H9 (cell line): ENCODE measurements at regions not wholly inside any gene's neighbourhood (a gene's known extent, or its start where the extent isn't known, plus 50 kb on each side); places are given as distances from the start of the nearest gene placed in this dataset.

Source experiments
- DNase-seq: peaks from one replicate; pipeline ENCODE4 v3.0.0-alpha.2; 2017
- H2AFZ ChIP-seq: one replicate; pipeline ENCODE4 v1.6.1; 2013; ENCODE audit warnings: mild to moderate bottlenecking, low read length, control low read depth, moderate library complexity
- H2AK5ac ChIP-seq: 2 replicates; pipeline ENCODE4 v1.6.1; 2013; ENCODE audit warnings: low read length, control low read depth, mixed read lengths; ENCODE audit not compliant: insufficient read length
- H2BK120ac ChIP-seq: one replicate; pipeline ENCODE4 v1.6.1; 2013; ENCODE audit warnings: low read depth, mild to moderate bottlenecking, low read length, control low read depth, inconsistent platforms; ENCODE audit not compliant: poor library complexity, severe bottlenecking
- H2BK12ac ChIP-seq: 2 replicates; pipeline ENCODE4 v1.6.1; 2013; ENCODE audit warnings: low read length, control low read depth, mixed read lengths, low read depth; ENCODE audit not compliant: insufficient read length
- H2BK15ac ChIP-seq: 2 replicates; pipeline ENCODE4 v1.6.1; 2013; ENCODE audit warnings: low read depth, low read length, control low read depth
- H2BK20ac ChIP-seq: one replicate; pipeline ENCODE4 v1.6.1; 2013; ENCODE audit warnings: low read depth, mild to moderate bottlenecking, low read length, control low read depth, inconsistent platforms; ENCODE audit not compliant: poor library complexity, severe bottlenecking
- H2BK5ac ChIP-seq: 2 replicates; pipeline ENCODE4 v1.6.1; 2013; ENCODE audit warnings: low read length, control low read depth, mixed read lengths; ENCODE audit not compliant: insufficient read length
- H3K14ac ChIP-seq: 2 replicates; pipeline ENCODE4 v1.6.1; 2013; ENCODE audit warnings: low read length, control low read depth; ENCODE audit not compliant: insufficient read depth
- H3K18ac ChIP-seq: 2 replicates; pipeline ENCODE4 v1.6.1; 2013; ENCODE audit warnings: low read depth, mild to moderate bottlenecking, mixed read lengths, low read length, control low read depth; ENCODE audit not compliant: insufficient read length
- H3K23ac ChIP-seq: 2 replicates; pipeline ENCODE4 v1.6.1; 2013; ENCODE audit warnings: low read length, control low read depth, mixed read lengths, low read depth; ENCODE audit not compliant: insufficient read length
- H3K23me2 ChIP-seq: 2 replicates; pipeline ENCODE4 v1.6.1; 2013; ENCODE audit warnings: low read depth, mild to moderate bottlenecking, mixed read lengths, low read length, control low read depth; ENCODE audit not compliant: insufficient read length, poor library complexity, severe bottlenecking
- H3K27ac ChIP-seq: 2 replicates; pipeline ENCODE4 v1.5.1; 2013; ENCODE audit warnings: low read length, control low read depth, mixed read lengths, low read depth; ENCODE audit not compliant: insufficient read length
- H3K27me3 ChIP-seq: 2 replicates; pipeline ENCODE4 v1.6.1; 2013; ENCODE audit warnings: low read length, control low read depth, inconsistent platforms; ENCODE audit not compliant: insufficient read depth
- H3K4ac ChIP-seq: 2 replicates; pipeline ENCODE4 v1.6.1; 2013; ENCODE audit warnings: low read depth, mild to moderate bottlenecking, control low read depth, inconsistent platforms, low read length, moderate library complexity
- H3K4me1 ChIP-seq: 2 replicates; pipeline ENCODE4 v1.6.1; 2013; ENCODE audit warnings: low read length, control low read depth, inconsistent platforms; ENCODE audit not compliant: insufficient read depth
- H3K4me2 ChIP-seq: 2 replicates; pipeline ENCODE4 v1.6.1; 2013; ENCODE audit warnings: low read length, control low read depth, mixed read lengths; ENCODE audit not compliant: insufficient read length, insufficient read depth
- H3K56ac ChIP-seq: 2 replicates; pipeline ENCODE4 v1.6.1; 2013; ENCODE audit warnings: low read depth, mild to moderate bottlenecking, mixed read lengths, low read length, control low read depth; ENCODE audit not compliant: insufficient read length
- H3K79me1 ChIP-seq: 2 replicates; pipeline ENCODE4 v1.6.1; 2013; ENCODE audit warnings: low read depth, mild to moderate bottlenecking, moderate library complexity, low read length, control low read depth, inconsistent platforms; ENCODE audit not compliant: insufficient read depth, poor library complexity, severe bottlenecking
- H3K79me2 ChIP-seq: 2 replicates; pipeline ENCODE4 v1.6.1; 2013; ENCODE audit warnings: low read length, control low read depth, inconsistent platforms; ENCODE audit not compliant: insufficient read depth
- H3K9ac ChIP-seq: 2 replicates; pipeline ENCODE4 v1.6.1; 2013; ENCODE audit warnings: low read length, control low read depth, mixed read lengths; ENCODE audit not compliant: insufficient read length; ENCODE audit errors: extremely low read depth
- H3K9me3 ChIP-seq: one replicate; pipeline ENCODE4 v1.6.1; 2013; ENCODE audit warnings: low read depth, low read length, inconsistent platforms; ENCODE audit not compliant: control insufficient read depth
- H3T11ph ChIP-seq: one replicate; pipeline ENCODE4 v1.6.1; 2013; ENCODE audit warnings: mild to moderate bottlenecking, low read length, control low read depth, inconsistent platforms
- H4K20me1 ChIP-seq: one replicate; pipeline ENCODE4 v1.6.1; 2013; ENCODE audit not compliant: control insufficient read depth, insufficient read length, insufficient read depth
- H4K5ac ChIP-seq: 2 replicates; pipeline ENCODE4 v1.6.1; 2013; ENCODE audit warnings: low read depth, mild to moderate bottlenecking, mixed read lengths, low read length, control low read depth; ENCODE audit not compliant: insufficient read length
- H4K8ac ChIP-seq: replicated peaks from 2 replicates; pipeline ENCODE4 v1.6.1; 2013; ENCODE audit warnings: low read length, control low read depth, mixed read lengths, low read depth; ENCODE audit not compliant: insufficient read length
- H4K91ac ChIP-seq: 2 replicates; pipeline ENCODE4 v1.6.1; 2013; ENCODE audit warnings: low read depth, mild to moderate bottlenecking, moderate library complexity, mixed read lengths, low read length, control low read depth; ENCODE audit not compliant: insufficient read length
- H3K27ac Mint-ChIP-seq, 3 experiments: 2 replicates in 2 of 3; 3 replicates in 1 of 3; pipeline ENCODE4 v1.8.0; 2020 to 2021; ENCODE audit warnings: mixed read lengths in 3 of 3, mild to moderate bottlenecking in 1 of 3, moderate library complexity in 1 of 3
- H3K27me3 Mint-ChIP-seq: 2 replicates; pipeline ENCODE4 v1.8.0; 2021; ENCODE audit warnings: low read depth, mild to moderate bottlenecking, moderate library complexity, mixed read lengths
- H3K36me3 Mint-ChIP-seq, 3 experiments: 2 replicates in 2 of 3; 3 replicates in 1 of 3; pipeline ENCODE4 v1.8.0; 2020 to 2021; ENCODE audit warnings: low read depth in 3 of 3, mixed read lengths in 3 of 3; ENCODE audit not compliant: insufficient read depth in 1 of 3
- H3K4me1 Mint-ChIP-seq, 2 experiments: 2 replicates each; pipeline ENCODE4 v1.8.0; 2020; ENCODE audit warnings: mixed read lengths in 2 of 2
- H3K4me3 Mint-ChIP-seq, 2 experiments: 2 replicates in 1 of 2; 3 replicates in 1 of 2; pipeline ENCODE4 v1.8.0; 2020 to 2021; ENCODE audit warnings: mild to moderate bottlenecking in 2 of 2, mixed read lengths in 2 of 2, moderate library complexity in 1 of 2
- H3K9me3 Mint-ChIP-seq, 2 experiments: 2 replicates in 1 of 2; 3 replicates in 1 of 2; pipeline ENCODE4 v1.8.0; 2020; ENCODE audit warnings: mild to moderate bottlenecking in 2 of 2, mixed read lengths in 2 of 2, moderate library complexity in 1 of 2
- CTCF ChIP-seq: fragments of 200-600 bp; sonication (generic); conservative IDR thresholded peaks from 3 replicates; pipeline ENCODE4 v1.8.0; 2021; ENCODE audit warnings: antibody characterized with exemption, mild to moderate bottlenecking
- WGBS: extraction: QIAGEN DNeasy Blood & Tissue Kit; methylation state at CpG from one replicate; pipeline ENCODE4 v1.1.7; 2013; ENCODE audit warnings: missing lambda C conversion rate, low lambda C conversion rate, mixed read lengths; ENCODE audit not compliant: insufficient read length; ENCODE audit errors: extremely low coverage; 5-methylcytosine and 5-hydroxymethylcytosine counted together

- no peaks in the 10 kb centered on the region; a peak in 1 of 7 replicates for H3K36me3 Mint-ChIP-seq
- Histone ChIP-seq H3K79me2 (no peaks in the 10 kb centered on the region), H2BK15ac (no peak overlapping the region), H4K5ac (no peak overlapping the region), H4K8ac (no peak overlapping the region), H3K14ac (no peak overlapping the region; the same call in 1 of the 2 replicates), H3K4me2 (no peak overlapping the region), H3K9me3 (peaks cover 8% of the 10 kb centered on the region), H2BK20ac (no peak overlapping the region), H3K23me2 (no peaks in the 10 kb centered on the region), H3K23ac (no peak overlapping the region), H2AFZ (no peak overlapping the region), H3K27me3 (no peaks in the 10 kb centered on the region), H2BK120ac (no peak overlapping the region), H2BK5ac (no peak overlapping the region), H4K91ac (no peak overlapping the region), H2AK5ac (no peak overlapping the region), H3K4me1 (no peaks in the 10 kb centered on the region), H3K56ac (no peak overlapping the region), H3K18ac (no peak overlapping the region), H3K27ac (no peak overlapping the region), H2BK12ac (no peak overlapping the region), H3K9ac (no peak overlapping the region), H3K79me1 (no peaks in the 10 kb centered on the region), H4K20me1 (no peaks in the 10 kb centered on the region), H3K4ac (no peak overlapping the region), H3T11ph (no peak overlapping the region)
- no peak overlapping the region; a peak in 1 of 5 replicates for H3K4me3 Mint-ChIP-seq
- H3K27ac Mint-ChIP-seq = no peak overlapping the region
- peaks cover 4% of the 10 kb centered on the region in 2 experiments; a peak in 3 of 5 replicates for H3K9me3 Mint-ChIP-seq
- no peak for DNase-seq
- peaks cover 4% of the 10 kb centered on the region; the same call in 1 of the 2 replicates for H3K27me3 Mint-ChIP-seq
- WGBS = no CpG with 5 or more reads among the region's 7 CpGs
- H3K4me1 Mint-ChIP-seq = no peaks in the 10 kb centered on the region
- no peak for TF ChIP-seq CTCF
Observed at GRCh38 chr16:86863609-86864008, 285.3 kb downstream of the FOXL1 start.
